ENCODE measurements at regions not wholly inside any gene's neighbourhood (a gene's known extent, or its start where the extent isn't known, plus 50 kb on each side); places are given as distances from the start of the nearest gene placed in this dataset.

DNA sequence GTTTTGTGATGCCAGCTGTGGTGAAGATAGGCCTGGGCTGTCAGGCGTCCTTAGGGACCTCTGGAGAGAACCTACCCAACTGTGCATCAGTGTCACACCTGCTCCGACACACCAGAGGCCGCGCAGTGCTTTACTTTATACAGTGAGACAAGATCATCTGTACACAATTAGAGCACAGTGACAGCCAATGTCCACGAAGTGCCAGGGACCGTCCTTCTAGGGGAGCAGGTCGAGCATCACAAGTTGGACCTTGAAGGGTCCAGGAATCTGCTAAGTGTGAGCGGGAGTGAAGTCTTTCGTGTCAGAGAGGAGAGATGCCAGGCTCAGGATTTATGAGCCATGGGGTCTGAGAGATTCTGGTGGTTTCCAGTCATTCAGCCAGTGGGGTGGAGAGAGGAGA is 104.2 kb downstream of the TMEM18 start:
- no peak for DNase-seq
- H3K9me3 Mint-ChIP-seq = peaks cover 19% of the 10 kb centered on the region
- H3K4me1 Mint-ChIP-seq (ENCODE audit: low read depth) = peaks cover 10% of the 10 kb centered on the region
- peaks cover 5% of the 10 kb centered on the region; the same call in 1 of the 2 replicates for H3K27me3 Mint-ChIP-seq (ENCODE audit: insufficient read depth)
- TF ChIP-seq, protein P1, sequence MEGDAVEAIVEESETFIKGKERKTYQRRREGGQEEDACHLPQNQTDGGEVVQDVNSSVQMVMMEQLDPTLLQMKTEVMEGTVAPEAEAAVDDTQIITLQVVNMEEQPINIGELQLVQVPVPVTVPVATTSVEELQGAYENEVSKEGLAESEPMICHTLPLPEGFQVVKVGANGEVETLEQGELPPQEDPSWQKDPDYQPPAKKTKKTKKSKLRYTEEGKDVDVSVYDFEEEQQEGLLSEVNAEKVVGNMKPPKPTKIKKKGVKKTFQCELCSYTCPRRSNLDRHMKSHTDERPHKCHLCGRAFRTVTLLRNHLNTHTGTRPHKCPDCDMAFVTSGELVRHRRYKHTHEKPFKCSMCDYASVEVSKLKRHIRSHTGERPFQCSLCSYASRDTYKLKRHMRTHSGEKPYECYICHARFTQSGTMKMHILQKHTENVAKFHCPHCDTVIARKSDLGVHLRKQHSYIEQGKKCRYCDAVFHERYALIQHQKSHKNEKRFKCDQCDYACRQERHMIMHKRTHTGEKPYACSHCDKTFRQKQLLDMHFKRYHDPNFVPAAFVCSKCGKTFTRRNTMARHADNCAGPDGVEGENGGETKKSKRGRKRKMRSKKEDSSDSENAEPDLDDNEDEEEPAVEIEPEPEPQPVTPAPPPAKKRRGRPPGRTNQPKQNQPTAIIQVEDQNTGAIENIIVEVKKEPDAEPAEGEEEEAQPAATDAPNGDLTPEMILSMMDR (IDR thresholded peaks at IDR 0.05) = no peak
- no peaks in the 10 kb centered on the region; the same call in 1 of the 2 replicates for H3K36me3 Mint-ChIP-seq (ENCODE audit: low read depth)
- no peak overlapping the region for H3K4me3 Mint-ChIP-seq
- H3K27ac Mint-ChIP-seq = no peak overlapping the region

DNA sequence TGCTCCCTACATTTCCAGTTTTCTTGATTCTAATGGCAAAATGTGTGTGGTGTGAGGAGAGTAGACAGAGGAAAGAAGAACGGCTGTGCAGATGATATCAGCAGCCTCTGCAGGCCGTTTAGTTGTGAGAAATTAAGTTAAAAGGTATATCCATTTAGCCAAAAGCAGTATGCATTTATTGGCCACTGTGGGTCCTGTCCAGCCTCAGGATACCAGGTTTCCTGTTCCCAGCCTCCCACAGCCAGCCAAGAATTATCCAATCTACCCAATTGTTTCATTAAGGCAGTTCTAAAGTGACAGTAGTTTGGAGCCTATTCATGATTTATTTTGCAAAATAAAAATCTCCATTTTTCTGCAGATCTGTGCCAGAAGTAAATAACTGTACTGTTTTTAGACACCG is 107.5 kb downstream of the TMEM18 start:
- Mint-ChIP-seq H3K27ac (no peak overlapping the region), H3K36me3 (ENCODE audit: low read depth) (no peaks in the 10 kb centered on the region; the same call in 1 of the 2 replicates), H3K27me3 (ENCODE audit: insufficient read depth) (peaks cover 9% of the 10 kb centered on the region), H3K9me3 (peaks cover 15% of the 10 kb centered on the region), H3K4me1 (ENCODE audit: low read depth) (peaks cover 26% of the 10 kb centered on the region), H3K4me3 (no peak overlapping the region)
- DNase-seq = no peak
- TF ChIP-seq, protein P1 (IDR thresholded peaks at IDR 0.05) = no peak

DNA sequence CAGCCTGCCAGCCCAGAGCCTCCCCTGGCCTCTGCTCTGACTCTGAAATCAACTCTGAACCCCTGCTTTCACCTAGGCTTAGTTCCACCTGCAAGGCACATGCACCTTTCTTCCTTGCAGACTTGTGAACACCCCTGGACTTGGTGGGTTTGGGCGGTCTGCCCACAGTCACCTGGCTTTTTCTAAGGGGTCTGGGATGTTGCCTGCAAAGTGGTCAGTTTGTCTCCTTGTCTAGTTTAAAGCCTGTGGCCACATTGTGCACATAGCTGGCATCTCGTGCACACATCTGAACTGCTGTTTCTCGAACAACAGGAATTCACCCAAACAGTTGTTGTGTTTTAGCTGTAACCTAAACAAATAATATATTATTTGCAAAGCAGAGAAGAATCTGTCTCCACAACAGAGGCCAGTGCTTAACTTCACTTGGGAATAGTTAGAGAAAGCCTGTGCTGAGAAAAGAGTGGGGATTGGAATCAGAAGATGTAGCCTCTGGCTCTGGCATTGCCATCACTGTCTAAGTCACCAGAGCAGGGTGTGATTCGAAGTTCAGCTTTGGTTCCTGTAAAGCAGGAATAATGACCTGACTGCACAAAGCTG is 108.5 kb downstream of the TMEM18 start:
- peak overlapping the region; percentile 88 for H3K4me3 Mint-ChIP-seq
- DNase-seq = no peak
- H3K27me3 Mint-ChIP-seq (ENCODE audit: insufficient read depth) = peaks cover 9% of the 10 kb centered on the region
- H3K4me1 Mint-ChIP-seq (ENCODE audit: low read depth) = peaks cover 26% of the 10 kb centered on the region
- peaks cover 15% of the 10 kb centered on the region for H3K9me3 Mint-ChIP-seq
- H3K36me3 Mint-ChIP-seq (ENCODE audit: low read depth) = no peaks in the 10 kb centered on the region; the same call in 1 of the 2 replicates
- TF ChIP-seq, protein P1 (IDR thresholded peaks at IDR 0.05) = no peak
- H3K27ac Mint-ChIP-seq = peak overlapping the region; percentile 91

DNA sequence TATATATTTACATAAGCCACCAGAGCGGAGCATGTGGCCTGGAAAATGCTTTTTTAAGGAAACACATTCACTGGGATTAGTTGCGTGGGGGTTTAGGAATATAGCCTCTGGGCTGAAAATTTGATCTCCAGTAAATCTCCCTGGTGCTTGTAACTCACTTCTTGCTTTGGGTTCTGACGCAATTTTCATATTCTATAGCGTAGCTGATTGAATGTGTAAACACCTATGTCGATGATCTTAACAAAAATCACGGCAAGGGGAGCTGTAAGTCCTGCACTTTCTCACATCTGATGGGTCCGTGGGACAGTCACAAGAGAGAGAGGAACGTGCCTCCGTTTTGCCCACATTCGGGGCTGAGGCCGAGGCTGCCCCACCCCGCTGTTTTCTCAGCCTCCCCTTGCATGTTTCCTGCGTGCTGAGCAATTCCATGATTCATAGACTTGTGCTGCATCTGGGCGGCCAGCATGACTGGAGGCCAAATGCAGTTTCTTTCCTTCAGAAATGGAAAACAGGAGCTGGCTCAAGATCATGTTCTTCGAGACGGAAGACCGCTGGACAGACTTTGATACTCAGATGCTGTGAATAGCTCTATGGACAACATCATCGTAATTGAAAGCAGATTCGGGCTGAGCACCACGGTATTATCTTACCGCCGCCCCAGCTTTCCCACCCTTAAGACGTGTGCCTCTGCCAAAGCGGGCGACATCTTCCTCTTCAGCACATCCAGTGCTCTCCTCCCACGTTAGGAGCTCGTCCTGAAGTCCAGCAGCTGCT is 109.2 kb downstream of the TMEM18 start:
- Mint-ChIP-seq H3K4me3 (peak overlapping the region; percentile 88), H3K27ac (peak overlapping the region; percentile 91), H3K27me3 (ENCODE audit: insufficient read depth) (peaks cover 9% of the 10 kb centered on the region), H3K36me3 (ENCODE audit: low read depth) (no peaks in the 10 kb centered on the region; the same call in 1 of the 2 replicates), H3K4me1 (ENCODE audit: low read depth) (peaks cover 26% of the 10 kb centered on the region), H3K9me3 (peaks cover 15% of the 10 kb centered on the region)
- peak; percentile 71 for DNase-seq
- TF ChIP-seq, protein P1 (IDR thresholded peaks at IDR 0.05) = no peak

DNA sequence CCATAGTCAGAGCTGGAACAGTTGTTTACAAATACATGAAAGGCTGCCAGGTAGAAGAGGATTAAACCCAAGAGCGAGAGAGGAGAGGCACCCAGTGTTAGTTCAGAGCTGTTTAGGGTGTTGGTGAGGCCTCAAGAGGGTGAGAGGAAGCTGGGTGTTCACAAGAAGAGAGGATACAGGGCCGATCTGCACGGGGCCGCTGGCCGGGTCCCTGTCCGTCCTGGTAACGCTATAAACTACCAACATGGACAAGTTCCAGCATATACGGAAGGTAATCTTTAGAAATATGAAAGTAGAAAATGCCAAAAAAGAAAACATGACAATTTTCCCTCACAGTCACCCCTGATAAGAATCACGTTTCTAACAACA is 109.7 kb downstream of the TMEM18 start:
- H3K27me3 Mint-ChIP-seq (ENCODE audit: insufficient read depth) = peaks cover 8% of the 10 kb centered on the region

More for the DNA sequence above, 109.7 kb downstream of the TMEM18 start:
- peaks cover 26% of the 10 kb centered on the region for H3K4me1 Mint-ChIP-seq (ENCODE audit: low read depth)
- TF ChIP-seq, protein P1 (IDR thresholded peaks at IDR 0.05) = no peak
- H3K36me3 Mint-ChIP-seq (ENCODE audit: low read depth) = no peaks in the 10 kb centered on the region; the same call in 1 of the 2 replicates
- peak overlapping the region; percentile 91 for H3K27ac Mint-ChIP-seq
- H3K9me3 Mint-ChIP-seq = peaks cover 15% of the 10 kb centered on the region
- DNase-seq = no peak
- H3K4me3 Mint-ChIP-seq = peak overlapping the region; percentile 88

Data from HFFc6 (cell line).